ENCODE measurements at regions not wholly inside any gene's neighbourhood (a gene's known extent, or its start where the extent isn't known, plus 50 kb on each side); places are given as distances from the start of the nearest gene placed in this dataset.

- H3K36me3 Mint-ChIP-seq (ENCODE audit: low read depth) = no peaks in the 10 kb centered on the region
- H3K4me3 Mint-ChIP-seq = no peak overlapping the region
- intact Hi-C loops (cut with micrococcal nuclease) = no loop called here
- ATAC-seq (ENCODE audit: low read depth) (no peak), DNase-seq (no peak)
- POLR2A ChIA-PET = no interaction called here
- no peak overlapping the region for H3K27ac Mint-ChIP-seq
- CTCF ChIA-PET = no interaction called here
- no peak for TF ChIP-seq CTCF (IDR thresholded peaks at IDR 0.05)
- H3K27me3 Mint-ChIP-seq = no peaks in the 10 kb centered on the region
- no peaks in the 10 kb centered on the region for H3K9me3 Mint-ChIP-seq
- H3K4me1 Mint-ChIP-seq = no peaks in the 10 kb centered on the region
Measured at GRCh38 chr6:100167585-100167984, 173.6 kb upstream of the MCHR2 start.

GRCh38 chr6:100166956-100167355 lies 172.9 kb upstream of the MCHR2 start:
- no peak overlapping the region for H3K27ac Mint-ChIP-seq
- H3K9me3 Mint-ChIP-seq = no peaks in the 10 kb centered on the region
- DNase-seq = no peak
- ChIA-PET POLR2A (no interaction called here), CTCF (no interaction called here)
- H3K4me1 Mint-ChIP-seq = no peaks in the 10 kb centered on the region
- TF ChIP-seq CTCF (IDR thresholded peaks at IDR 0.05) = no peak
- H3K4me3 Mint-ChIP-seq = no peak overlapping the region
- no peaks in the 10 kb centered on the region for H3K36me3 Mint-ChIP-seq (ENCODE audit: low read depth)
- ATAC-seq (ENCODE audit: low read depth) = no peak
- H3K27me3 Mint-ChIP-seq = no peaks in the 10 kb centered on the region
- intact Hi-C loops (cut with micrococcal nuclease) = no loop called here

GRCh38 chr6:100165442-100165841 lies 171.4 kb upstream of the MCHR2 start:
- no peak overlapping the region for H3K4me3 Mint-ChIP-seq
- no peaks in the 10 kb centered on the region for H3K9me3 Mint-ChIP-seq
- H3K36me3 Mint-ChIP-seq (ENCODE audit: low read depth) = no peaks in the 10 kb centered on the region
- no peak for DNase-seq
- ChIA-PET CTCF (no interaction called here), POLR2A (no interaction called here)
- H3K4me1 Mint-ChIP-seq = no peaks in the 10 kb centered on the region
- TF ChIP-seq CTCF (IDR thresholded peaks at IDR 0.05) = no peak
- no peak overlapping the region for H3K27ac Mint-ChIP-seq
- peaks cover 2% of the 10 kb centered on the region for H3K27me3 Mint-ChIP-seq
- intact Hi-C loops (cut with micrococcal nuclease) = no loop called here
- ATAC-seq (ENCODE audit: low read depth) = no peak

- Mint-ChIP-seq H3K36me3 (ENCODE audit: low read depth) (no peaks in the 10 kb centered on the region), H3K27me3 (peaks cover 2% of the 10 kb centered on the region), H3K4me3 (no peak overlapping the region), H3K9me3 (no peaks in the 10 kb centered on the region), H3K4me1 (no peaks in the 10 kb centered on the region), H3K27ac (no peak overlapping the region)
- CTCF ChIA-PET = no interaction called here
- no peak for ATAC-seq (ENCODE audit: low read depth)
- POLR2A ChIA-PET = no interaction called here
- DNase-seq = no peak
- intact Hi-C loops (cut with micrococcal nuclease) = no loop called here
- TF ChIP-seq CTCF (IDR thresholded peaks at IDR 0.05) = no peak
Measured at GRCh38 chr6:100163035-100163434, 169.0 kb upstream of the MCHR2 start.

- H3K4me3 Mint-ChIP-seq = no peak overlapping the region
- no peak for TF ChIP-seq CTCF (IDR thresholded peaks at IDR 0.05)
- ChIA-PET POLR2A (no interaction called here), CTCF (no interaction called here)
- ATAC-seq (ENCODE audit: low read depth) (no peak), DNase-seq (no peak)
- no peaks in the 10 kb centered on the region for H3K4me1 Mint-ChIP-seq
- intact Hi-C loops (cut with micrococcal nuclease) = no loop called here
- H3K27ac Mint-ChIP-seq = no peak overlapping the region
- H3K27me3 Mint-ChIP-seq = peaks cover 4% of the 10 kb centered on the region
- H3K9me3 Mint-ChIP-seq = peaks cover 2% of the 10 kb centered on the region
- H3K36me3 Mint-ChIP-seq (ENCODE audit: low read depth) = no peaks in the 10 kb centered on the region
Measured at GRCh38 chr6:100161782-100162365, 167.9 kb upstream of the MCHR2 start.

Data from activated B cell treated with CpG ODN at 0.5 μM for 24 hours (primary cell).